GM10248 (cell line): ENCODE measurements at regions not wholly inside any gene's neighbourhood (a gene's known extent, or its start where the extent isn't known, plus 50 kb on each side); places are given as distances from the start of the nearest gene placed in this dataset.

Experiments used
- CTCF ChIA-PET: fragments of 300-600 bp; sonication (Branson Sonifier 250); formaldehyde crosslinking; extraction: SDS; loops from one replicate; lab custom pipeline; 2021; ENCODE audit warnings: antibody characterized with exemption; lab: Yijun Ruan, JAX
- POLR2A ChIA-PET: fragments of 350-650 bp; sonication (Branson Sonifier 250); formaldehyde crosslinking; extraction: SDS; loops from one replicate; lab custom pipeline; 2020; ENCODE audit warnings: antibody characterized with exemption; lab: Yijun Ruan, JAX
- DNase-seq: peaks from one replicate; pipeline ENCODE4 v3.0.0; 2012; ENCODE audit errors: extremely low spot score
- TF ChIP-seq, protein P1 (sequence below): IDR thresholded peaks from 2 replicates; pipeline ENCODE4 v1.5.1; 2012; ENCODE audit warnings: mild to moderate bottlenecking, low read depth; ENCODE audit errors: extremely low read depth, missing control alignments, control extremely low read depth

DNA sequence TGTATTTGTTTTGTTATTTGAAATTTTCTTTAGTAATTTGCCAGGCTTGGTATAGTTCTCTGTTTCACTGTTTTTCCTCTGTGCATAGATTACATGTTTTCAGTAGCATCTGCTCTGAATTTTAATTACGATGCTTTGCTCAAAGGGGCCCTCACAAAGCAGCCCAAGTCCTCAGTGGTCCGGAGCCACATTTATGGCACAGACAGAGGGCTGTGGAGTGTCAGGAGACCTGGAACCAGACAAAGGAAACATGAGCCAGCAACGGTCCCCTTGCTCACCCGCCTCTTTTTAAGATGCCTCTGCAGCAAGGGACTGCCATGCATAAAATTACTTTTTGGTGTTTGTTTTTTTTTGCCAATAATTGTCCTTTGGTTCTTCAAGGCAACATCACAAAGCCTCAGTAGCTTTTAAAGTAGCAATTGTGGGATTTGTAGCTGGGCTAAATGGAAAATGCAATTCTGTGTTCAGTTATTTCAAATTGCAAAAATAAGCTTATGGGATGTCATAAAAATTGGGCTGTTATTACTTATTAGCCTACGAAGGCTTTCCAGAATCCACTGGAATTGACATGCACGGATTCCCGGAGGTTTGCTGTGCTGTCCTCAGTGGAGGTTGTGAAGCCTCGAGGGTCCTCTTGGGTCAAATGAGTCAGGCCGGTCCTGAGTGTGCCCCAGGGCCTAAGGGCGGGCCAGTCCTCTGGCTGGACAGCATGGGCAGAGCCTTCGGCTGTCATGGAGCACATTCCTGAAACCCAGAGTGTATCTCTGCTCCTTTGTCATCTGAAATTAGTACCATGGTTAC, 422.8 kb downstream of the GLRX3 start:
- no peak for DNase-seq
- POLR2A ChIA-PET, result no interaction called here
- TF ChIP-seq, protein P1, sequence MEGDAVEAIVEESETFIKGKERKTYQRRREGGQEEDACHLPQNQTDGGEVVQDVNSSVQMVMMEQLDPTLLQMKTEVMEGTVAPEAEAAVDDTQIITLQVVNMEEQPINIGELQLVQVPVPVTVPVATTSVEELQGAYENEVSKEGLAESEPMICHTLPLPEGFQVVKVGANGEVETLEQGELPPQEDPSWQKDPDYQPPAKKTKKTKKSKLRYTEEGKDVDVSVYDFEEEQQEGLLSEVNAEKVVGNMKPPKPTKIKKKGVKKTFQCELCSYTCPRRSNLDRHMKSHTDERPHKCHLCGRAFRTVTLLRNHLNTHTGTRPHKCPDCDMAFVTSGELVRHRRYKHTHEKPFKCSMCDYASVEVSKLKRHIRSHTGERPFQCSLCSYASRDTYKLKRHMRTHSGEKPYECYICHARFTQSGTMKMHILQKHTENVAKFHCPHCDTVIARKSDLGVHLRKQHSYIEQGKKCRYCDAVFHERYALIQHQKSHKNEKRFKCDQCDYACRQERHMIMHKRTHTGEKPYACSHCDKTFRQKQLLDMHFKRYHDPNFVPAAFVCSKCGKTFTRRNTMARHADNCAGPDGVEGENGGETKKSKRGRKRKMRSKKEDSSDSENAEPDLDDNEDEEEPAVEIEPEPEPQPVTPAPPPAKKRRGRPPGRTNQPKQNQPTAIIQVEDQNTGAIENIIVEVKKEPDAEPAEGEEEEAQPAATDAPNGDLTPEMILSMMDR, result no peak
- CTCF ChIA-PET, result interaction anchor here (1.0 kb wide), 1 partner anchor 9 kb away, joined by 3 read pairs; no protein-coding TSS in a partner anchor

DNA sequence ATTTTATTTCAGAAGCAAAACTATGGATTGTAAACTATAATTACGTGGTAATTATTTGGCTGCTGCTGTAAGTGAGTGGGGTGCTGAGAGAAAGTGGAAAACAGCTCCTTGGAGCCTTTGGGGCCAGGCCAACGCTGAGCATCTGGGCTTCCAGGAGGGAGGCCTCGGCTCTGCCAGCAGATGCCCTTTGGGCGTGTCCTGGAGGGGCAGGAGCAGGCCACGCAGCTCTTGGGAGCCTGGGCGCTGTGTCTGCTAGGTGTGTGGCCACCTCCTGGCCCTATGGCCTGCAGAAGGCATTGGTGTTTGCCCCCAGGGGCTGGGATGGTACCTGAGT, 423.3 kb downstream of the GLRX3 start:
- no peak for DNase-seq
- TF ChIP-seq, protein P1, result no peak
- POLR2A ChIA-PET, result no interaction called here
- CTCF ChIA-PET, result no interaction called here

DNA sequence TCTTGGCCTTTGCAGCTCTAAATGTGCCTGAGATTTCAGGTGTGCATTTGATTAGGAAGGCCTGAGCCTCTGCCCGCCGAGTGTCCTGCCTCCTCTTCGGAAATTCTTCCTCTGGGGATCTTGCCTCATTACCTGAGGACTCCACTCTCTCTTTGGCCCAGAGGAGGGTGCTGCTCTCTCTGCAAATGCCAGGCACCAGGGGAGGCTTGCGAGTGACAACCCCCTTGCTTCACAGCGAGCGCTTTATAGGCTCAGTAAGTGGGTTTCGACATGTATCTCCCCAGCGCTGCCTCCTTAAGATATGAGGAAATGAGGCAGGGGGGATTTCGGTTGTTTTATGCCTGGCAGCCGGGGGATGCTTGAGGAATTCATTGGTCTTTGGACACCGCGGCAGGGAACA, 423.9 kb downstream of the GLRX3 start:
- TF ChIP-seq, protein P1, result no peak
- no peak for DNase-seq

DNA sequence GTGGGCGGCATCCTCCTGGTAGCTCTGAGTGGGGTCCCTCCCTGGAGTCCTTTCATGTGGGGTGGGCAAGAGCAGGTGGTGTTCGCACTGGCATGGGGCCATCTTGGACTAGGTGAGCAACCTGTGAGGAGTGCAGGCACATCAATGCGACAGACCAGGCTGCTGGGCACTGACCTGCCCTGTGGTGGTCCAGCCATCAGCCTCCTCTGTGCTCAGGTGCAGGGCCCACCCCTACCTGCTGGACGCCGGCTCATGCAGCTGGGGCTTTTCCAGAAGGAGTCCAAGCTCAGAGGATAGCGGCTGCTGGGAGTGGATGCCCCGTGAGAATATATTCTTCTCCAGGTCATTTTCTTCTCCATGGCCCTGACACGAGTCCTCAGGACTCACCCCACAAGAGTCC, 424.4 kb downstream of the GLRX3 start:
- ChIA-PET POLR2A (no interaction called here), CTCF (no interaction called here)
- TF ChIP-seq, protein P1, result no peak
- no peak for DNase-seq

More for the DNA sequence above, 423.9 kb downstream of the GLRX3 start:
- ChIA-PET POLR2A (no interaction called here), CTCF (no interaction called here)

DNA sequence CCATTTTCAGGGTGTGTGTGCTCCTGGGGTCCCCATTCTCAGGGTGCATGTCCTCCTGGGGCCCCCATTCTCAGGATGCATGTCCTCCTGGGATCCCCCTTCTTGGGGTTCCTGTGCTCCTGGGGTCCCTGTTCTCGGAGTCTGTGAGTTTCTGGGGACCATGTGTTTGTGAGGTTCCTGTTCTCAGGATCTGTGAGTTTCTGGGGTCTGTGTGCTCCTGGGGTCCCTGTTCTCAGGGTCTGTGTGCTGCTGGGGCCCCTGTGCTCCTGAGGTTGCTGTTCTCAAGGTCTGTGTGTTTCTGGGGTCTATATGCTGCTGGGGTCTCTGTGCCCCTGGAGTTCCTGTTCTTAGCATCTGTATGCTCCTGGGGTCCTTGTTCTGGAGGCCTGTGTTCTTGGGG, 425.5 kb downstream of the GLRX3 start:
- DNase-seq, result no peak
- ChIA-PET CTCF (no interaction called here), POLR2A (no interaction called here)
- TF ChIP-seq, protein P1, result no peak

DNA sequence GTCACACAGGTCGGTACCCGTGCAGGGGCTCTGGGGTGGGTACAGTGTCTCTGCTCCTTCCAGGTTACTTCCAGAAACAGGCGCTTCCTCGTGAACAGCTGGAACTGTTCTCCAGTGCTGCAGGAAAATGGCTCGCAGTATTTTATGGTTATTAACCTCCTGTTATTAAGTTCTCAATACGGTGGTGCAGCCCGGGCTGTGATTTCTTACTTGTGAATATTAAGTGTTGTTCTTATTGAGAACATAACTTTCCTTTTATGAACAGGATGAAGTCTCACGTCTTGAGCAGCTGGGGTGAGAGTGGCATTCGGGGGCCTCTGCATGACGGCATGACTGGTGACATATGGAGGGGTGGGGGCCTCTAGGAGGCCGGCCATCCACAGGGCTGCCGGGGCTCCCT, 430.8 kb downstream of the GLRX3 start:
- ChIA-PET POLR2A (no interaction called here), CTCF (no interaction called here)

More for the DNA sequence above, 430.8 kb downstream of the GLRX3 start:
- DNase-seq, result no peak
- TF ChIP-seq, protein P1, result no peak
